ENCODE measurements at regions not wholly inside any gene's neighbourhood (a gene's known extent, or its start where the extent isn't known, plus 50 kb on each side); places are given as distances from the start of the nearest gene placed in this dataset.

DNA sequence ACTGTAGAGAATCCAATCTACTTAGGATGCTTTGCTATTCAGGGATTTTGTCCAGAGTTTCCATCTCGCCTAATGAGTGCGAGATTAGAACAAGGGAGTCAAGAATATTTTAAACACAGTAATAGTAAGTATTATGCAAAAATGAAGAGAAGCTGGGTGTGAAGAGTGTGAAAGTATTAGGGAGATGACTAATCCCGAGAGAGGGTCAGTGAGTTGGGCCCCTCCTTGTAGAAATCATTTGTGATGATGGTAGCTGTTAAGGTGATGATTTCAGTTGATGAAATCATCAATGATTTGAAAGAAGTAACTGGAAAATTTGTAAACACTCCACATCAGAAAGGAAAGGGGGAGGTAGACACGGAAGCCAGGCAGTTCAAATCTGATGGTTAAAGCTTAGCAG is 478.9 kb upstream of the MGAT4C start:
- H3K56ac ChIP-seq (ENCODE audit: insufficient read length, low read depth, low read length): no peak overlapping the region
- H4K20me1 ChIP-seq (ENCODE audit: control insufficient read depth, insufficient read depth, insufficient read length): no peaks in the 10 kb centered on the region
- H3K23ac ChIP-seq (ENCODE audit: insufficient read length, low read depth, low read length): no peak overlapping the region
- Mint-ChIP-seq H3K9me3 (no peaks in the 10 kb centered on the region; a peak in 1 of 5 replicates), H3K36me3 (ENCODE audit: insufficient read depth in 1 of 3, low read depth in 3 of 3) (no peaks in the 10 kb centered on the region), H3K4me3 (no peak overlapping the region), H3K27me3 (ENCODE audit: low read depth) (no peaks in the 10 kb centered on the region), H3K27ac (no peak overlapping the region), H3K4me1 (no peaks in the 10 kb centered on the region)
- H3K23me2 ChIP-seq (ENCODE audit: insufficient read length, low read depth, low read length, poor library complexity, severe bottlenecking): no peaks in the 10 kb centered on the region
- no peak overlapping the region for H4K91ac ChIP-seq (ENCODE audit: insufficient read length, low read depth, low read length)
- no peak overlapping the region for H2BK15ac ChIP-seq (ENCODE audit: low read depth, low read length)
- no peak overlapping the region for H3K27ac ChIP-seq (ENCODE audit: insufficient read length, low read depth, low read length)
- H3K79me2 ChIP-seq (ENCODE audit: insufficient read depth, low read length): no peaks in the 10 kb centered on the region
- H2BK120ac ChIP-seq (ENCODE audit: low read depth, low read length, poor library complexity, severe bottlenecking): no peak overlapping the region
- H2AK5ac ChIP-seq (ENCODE audit: insufficient read length, low read length): no peak overlapping the region
- no peaks in the 10 kb centered on the region for H3K9me3 ChIP-seq (ENCODE audit: control insufficient read depth, low read depth, low read length)
- no peak overlapping the region for H4K8ac ChIP-seq (replicated peaks; ENCODE audit: insufficient read length, low read depth, low read length)
- H3T11ph ChIP-seq (ENCODE audit: low read length): no peak overlapping the region
- no peak overlapping the region for H3K18ac ChIP-seq (ENCODE audit: insufficient read length, low read depth, low read length)
- no peak for DNase-seq
- H2BK12ac ChIP-seq (ENCODE audit: insufficient read length, low read depth, low read length): no peak overlapping the region
- no peak overlapping the region for H3K4ac ChIP-seq (ENCODE audit: low read depth, low read length)
- TF ChIP-seq, protein P1, sequence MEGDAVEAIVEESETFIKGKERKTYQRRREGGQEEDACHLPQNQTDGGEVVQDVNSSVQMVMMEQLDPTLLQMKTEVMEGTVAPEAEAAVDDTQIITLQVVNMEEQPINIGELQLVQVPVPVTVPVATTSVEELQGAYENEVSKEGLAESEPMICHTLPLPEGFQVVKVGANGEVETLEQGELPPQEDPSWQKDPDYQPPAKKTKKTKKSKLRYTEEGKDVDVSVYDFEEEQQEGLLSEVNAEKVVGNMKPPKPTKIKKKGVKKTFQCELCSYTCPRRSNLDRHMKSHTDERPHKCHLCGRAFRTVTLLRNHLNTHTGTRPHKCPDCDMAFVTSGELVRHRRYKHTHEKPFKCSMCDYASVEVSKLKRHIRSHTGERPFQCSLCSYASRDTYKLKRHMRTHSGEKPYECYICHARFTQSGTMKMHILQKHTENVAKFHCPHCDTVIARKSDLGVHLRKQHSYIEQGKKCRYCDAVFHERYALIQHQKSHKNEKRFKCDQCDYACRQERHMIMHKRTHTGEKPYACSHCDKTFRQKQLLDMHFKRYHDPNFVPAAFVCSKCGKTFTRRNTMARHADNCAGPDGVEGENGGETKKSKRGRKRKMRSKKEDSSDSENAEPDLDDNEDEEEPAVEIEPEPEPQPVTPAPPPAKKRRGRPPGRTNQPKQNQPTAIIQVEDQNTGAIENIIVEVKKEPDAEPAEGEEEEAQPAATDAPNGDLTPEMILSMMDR (conservative IDR thresholded peaks at IDR 0.05): no peak
- H2BK5ac ChIP-seq (ENCODE audit: insufficient read length, low read length): no peak overlapping the region
- H3K9ac ChIP-seq (ENCODE audit: extremely low read depth, insufficient read length, low read length): no peak overlapping the region
- WGBS (ENCODE audit: extremely low coverage, insufficient read length, low lambda C conversion rate): no CpG with 5 or more reads among the region's 4 CpGs
- H4K5ac ChIP-seq (ENCODE audit: insufficient read length, low read depth, low read length): no peak overlapping the region
- H3K79me1 ChIP-seq (ENCODE audit: insufficient read depth, low read depth, low read length, poor library complexity, severe bottlenecking): no peaks in the 10 kb centered on the region
- no peak overlapping the region for H3K4me2 ChIP-seq (ENCODE audit: insufficient read depth, insufficient read length, low read length)
- H3K27me3 ChIP-seq (ENCODE audit: insufficient read depth, low read length): no peaks in the 10 kb centered on the region
- H2BK20ac ChIP-seq (ENCODE audit: low read depth, low read length, poor library complexity, severe bottlenecking): no peak overlapping the region
- no peak overlapping the region for H3K14ac ChIP-seq (ENCODE audit: insufficient read depth, low read length)
- no peak overlapping the region for H2AFZ ChIP-seq (ENCODE audit: low read length)
- H3K4me1 ChIP-seq (ENCODE audit: insufficient read depth, low read length): no peaks in the 10 kb centered on the region
